Fibroblast of lung (primary cell): ENCODE measurements at regions not wholly inside any gene's neighbourhood (a gene's known extent, or its start where the extent isn't known, plus 50 kb on each side); places are given as distances from the start of the nearest gene placed in this dataset.

Experiments used
- EZH2 ChIP-seq: IDR thresholded peaks from 2 replicates; pipeline ENCODE4 v1.5.1; 2012; ENCODE audit warnings: low read length, control low read depth, mild to moderate bottlenecking; ENCODE audit errors: missing control alignments
- TF ChIP-seq, protein P1 (sequence below), 2 donors: IDR thresholded peaks in 1 of 2; conservative IDR thresholded peaks in 1 of 2; 1 replicate in 1 of 2; 2 replicates in 1 of 2; pipeline ENCODE4 v1.5.1; 2011 to 2012; ENCODE audit warnings: low read length in 2 of 2, control low read depth in 1 of 2, inconsistent platforms in 1 of 2, low read depth in 1 of 2, mild to moderate bottlenecking in 1 of 2

DNA sequence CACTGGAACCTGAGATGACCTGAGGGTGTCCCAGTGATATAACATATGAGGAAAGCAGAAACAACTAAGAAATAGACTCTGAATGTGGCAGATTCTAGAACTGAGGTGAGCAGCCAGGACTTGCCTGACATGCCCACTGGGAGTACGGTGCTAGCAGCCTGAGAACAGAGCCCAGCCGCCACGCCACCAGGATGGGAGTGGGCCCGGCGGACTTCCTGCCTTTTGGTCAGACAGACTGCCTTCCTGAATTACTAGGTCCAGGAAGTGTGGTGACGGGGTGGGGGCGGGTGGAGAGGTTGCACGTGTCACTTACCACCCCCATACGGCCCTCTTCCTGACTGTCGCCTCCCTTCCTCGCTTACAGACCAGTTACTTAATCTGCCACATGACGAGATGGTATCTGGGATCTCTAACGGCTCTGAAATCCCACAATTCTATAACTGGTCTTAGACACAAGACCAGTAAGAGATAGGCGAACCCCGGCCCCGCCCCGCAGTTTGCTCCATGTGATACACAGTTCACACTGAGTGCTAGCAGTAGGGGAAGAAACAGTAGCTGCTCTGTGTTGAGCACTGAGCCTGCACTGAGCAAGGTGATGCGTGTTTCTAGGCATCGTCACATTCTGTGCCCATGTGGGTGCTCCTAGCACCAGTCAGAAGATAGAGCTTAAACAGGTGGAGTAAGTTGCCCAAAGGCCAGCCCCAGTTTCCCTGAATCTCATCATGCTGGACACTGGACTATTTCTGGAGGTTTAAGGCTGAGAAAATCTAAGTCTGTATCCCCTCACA lies 95.7 kb downstream of the CPN2 start:
- TF ChIP-seq, protein P1, sequence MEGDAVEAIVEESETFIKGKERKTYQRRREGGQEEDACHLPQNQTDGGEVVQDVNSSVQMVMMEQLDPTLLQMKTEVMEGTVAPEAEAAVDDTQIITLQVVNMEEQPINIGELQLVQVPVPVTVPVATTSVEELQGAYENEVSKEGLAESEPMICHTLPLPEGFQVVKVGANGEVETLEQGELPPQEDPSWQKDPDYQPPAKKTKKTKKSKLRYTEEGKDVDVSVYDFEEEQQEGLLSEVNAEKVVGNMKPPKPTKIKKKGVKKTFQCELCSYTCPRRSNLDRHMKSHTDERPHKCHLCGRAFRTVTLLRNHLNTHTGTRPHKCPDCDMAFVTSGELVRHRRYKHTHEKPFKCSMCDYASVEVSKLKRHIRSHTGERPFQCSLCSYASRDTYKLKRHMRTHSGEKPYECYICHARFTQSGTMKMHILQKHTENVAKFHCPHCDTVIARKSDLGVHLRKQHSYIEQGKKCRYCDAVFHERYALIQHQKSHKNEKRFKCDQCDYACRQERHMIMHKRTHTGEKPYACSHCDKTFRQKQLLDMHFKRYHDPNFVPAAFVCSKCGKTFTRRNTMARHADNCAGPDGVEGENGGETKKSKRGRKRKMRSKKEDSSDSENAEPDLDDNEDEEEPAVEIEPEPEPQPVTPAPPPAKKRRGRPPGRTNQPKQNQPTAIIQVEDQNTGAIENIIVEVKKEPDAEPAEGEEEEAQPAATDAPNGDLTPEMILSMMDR (conservative IDR thresholded peaks at IDR 0.05 in 1 of 2, IDR thresholded peaks at IDR 0.05 in 1 of 2; ENCODE audit: low read depth in 1 of 2, low read length in 2 of 2): no peak
- TF ChIP-seq EZH2: no peak
